SK-N-SH treated with all-trans-retinoic acid at 6 μM for 48 hours (cell line): ENCODE measurements at regions not wholly inside any gene's neighbourhood (a gene's known extent, or its start where the extent isn't known, plus 50 kb on each side); places are given as distances from the start of the nearest gene placed in this dataset.

ENCODE experiments used
- ESRRG ChIP-seq: fragments of 250-450 bp; sonication (Bioruptor Pico); IDR thresholded peaks from 2 replicates; pipeline ENCODE4 v1.6.1; 2021; ENCODE audit warnings: mild to moderate bottlenecking
- GLIS3 ChIP-seq: fragments of 250-450 bp; sonication (Bioruptor Pico); IDR thresholded peaks from 2 replicates; pipeline ENCODE4 v1.5.0; 2020; ENCODE audit warnings: mild to moderate bottlenecking, moderate library complexity
- SNAI2 ChIP-seq: fragments of 250-450 bp; sonication (Bioruptor Pico); IDR thresholded peaks from 2 replicates; pipeline ENCODE4 v1.5.0; 2020; ENCODE audit warnings: mild to moderate bottlenecking, moderate library complexity
- TF ChIP-seq, protein P1 (sequence below): fragments of 250-450 bp; sonication (Bioruptor Pico); IDR thresholded peaks from 2 replicates; pipeline ENCODE4 v1.8.0; 2020; ENCODE audit warnings: mild to moderate bottlenecking, moderate library complexity, borderline replicate concordance

DNA sequence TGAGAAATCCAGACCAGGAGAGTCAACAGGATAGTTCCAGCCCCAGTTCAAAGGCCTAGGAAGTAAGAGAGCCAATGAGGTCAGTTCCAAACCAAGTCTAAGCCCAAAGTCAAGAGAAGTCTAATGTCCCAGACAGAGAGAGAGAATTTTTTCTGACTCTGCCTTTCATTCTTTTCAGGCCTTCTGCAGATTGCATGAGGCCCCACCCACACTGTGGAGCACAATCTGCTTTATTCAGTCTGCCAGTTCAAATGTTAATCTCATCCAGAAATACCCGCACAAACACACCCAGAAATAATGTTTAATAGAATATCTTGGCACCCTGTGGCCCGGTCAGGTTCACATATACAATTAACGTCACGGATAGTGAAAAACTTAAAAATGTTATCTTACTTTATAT lies 962.4 kb upstream of the SOX9 start:
- TF ChIP-seq ESRRG (CRISPR knock-in tag) (no peak), GLIS3 (no peak), SNAI2 (no peak)
- TF ChIP-seq, protein P1, sequence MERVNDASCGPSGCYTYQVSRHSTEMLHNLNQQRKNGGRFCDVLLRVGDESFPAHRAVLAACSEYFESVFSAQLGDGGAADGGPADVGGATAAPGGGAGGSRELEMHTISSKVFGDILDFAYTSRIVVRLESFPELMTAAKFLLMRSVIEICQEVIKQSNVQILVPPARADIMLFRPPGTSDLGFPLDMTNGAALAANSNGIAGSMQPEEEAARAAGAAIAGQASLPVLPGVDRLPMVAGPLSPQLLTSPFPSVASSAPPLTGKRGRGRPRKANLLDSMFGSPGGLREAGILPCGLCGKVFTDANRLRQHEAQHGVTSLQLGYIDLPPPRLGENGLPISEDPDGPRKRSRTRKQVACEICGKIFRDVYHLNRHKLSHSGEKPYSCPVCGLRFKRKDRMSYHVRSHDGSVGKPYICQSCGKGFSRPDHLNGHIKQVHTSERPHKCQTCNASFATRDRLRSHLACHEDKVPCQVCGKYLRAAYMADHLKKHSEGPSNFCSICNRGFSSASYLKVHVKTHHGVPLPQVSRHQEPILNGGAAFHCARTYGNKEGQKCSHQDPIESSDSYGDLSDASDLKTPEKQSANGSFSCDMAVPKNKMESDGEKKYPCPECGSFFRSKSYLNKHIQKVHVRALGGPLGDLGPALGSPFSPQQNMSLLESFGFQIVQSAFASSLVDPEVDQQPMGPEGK (CRISPR knock-in tag), result no peak
